Mucosa of gallbladder (tissue), 1 donor: ENCODE measurements at regions not wholly inside any gene's neighbourhood (a gene's known extent, or its start where the extent isn't known, plus 50 kb on each side); places are given as distances from the start of the nearest gene placed in this dataset.
A peak's percentile ranks its signal among the peaks of the same experiment; 100 is the strongest.
"Not testable (repeated sequence)": the region's sequence is repeated elsewhere in the genome, so short reads cannot be mapped to it uniquely, and the experiment has no call there.

ENCODE experiments used
- DNase-seq: peaks from one replicate; pipeline ENCODE4 v3.0.0-alpha.2; 2020; ENCODE audit warnings: low spot score
- donor health status: DM: no; HTN: no; CAD: no.

GRCh38 chr1:177425199-177425598, 254.4 kb downstream of the BRINP2 start:
- DNase-seq: no peak

DNA sequence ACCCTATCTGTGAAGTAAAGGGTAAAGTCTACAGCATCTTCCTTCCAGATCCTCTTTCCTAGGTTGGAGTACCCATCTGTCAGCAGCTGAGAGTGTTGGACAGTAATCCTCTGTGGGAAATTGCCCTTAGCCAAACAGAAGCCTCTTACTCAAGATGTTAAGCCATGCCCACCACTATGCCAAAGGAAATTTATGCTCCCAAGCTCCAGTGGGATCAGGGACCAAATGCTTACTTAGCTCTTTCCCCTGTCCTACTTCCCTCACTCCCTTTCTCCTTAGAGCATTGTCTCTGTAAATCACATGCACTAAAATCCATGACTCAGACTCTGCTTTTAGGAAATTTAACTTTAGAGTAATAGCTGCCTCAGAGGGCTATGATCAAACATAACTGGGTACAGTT, 254.0 kb downstream of the BRINP2 start:
- DNase-seq: no peak

GRCh38 chr1:177423090-177423489, 252.3 kb downstream of the BRINP2 start:
- DNase-seq: no peak

DNA sequence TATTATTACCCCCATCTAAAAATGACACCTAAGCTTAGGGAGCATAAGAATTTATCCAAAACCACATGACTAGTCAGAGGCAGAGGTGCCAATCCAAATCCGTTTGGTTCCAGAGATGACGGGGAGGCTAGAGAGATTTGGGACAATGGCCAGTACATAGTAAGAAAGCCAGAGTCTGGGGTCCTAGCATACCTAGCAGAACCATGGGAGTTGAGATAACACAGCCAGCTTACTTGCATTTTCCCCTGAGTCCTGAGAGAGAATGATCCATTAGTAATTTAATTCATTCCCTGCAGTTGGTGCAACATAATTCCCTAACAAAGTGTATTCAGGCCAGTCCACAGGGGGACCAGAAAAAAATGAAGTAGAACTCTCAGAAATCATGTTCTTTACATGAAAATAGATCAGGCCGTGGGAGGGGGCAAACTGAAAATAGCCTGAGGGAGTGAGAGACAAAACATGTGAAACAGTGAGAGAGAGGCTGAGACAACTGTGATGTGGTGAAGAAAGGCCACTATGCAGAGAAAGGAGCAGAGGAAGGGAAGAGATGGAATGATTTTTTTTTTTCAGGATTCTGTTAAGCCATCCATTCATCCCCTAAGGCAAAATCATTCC, 243.3 kb downstream of the BRINP2 start:
- DNase-seq: no peak

GRCh38 chr1:177411381-177411780, 240.6 kb downstream of the BRINP2 start:
- DNase-seq: no peak

DNA sequence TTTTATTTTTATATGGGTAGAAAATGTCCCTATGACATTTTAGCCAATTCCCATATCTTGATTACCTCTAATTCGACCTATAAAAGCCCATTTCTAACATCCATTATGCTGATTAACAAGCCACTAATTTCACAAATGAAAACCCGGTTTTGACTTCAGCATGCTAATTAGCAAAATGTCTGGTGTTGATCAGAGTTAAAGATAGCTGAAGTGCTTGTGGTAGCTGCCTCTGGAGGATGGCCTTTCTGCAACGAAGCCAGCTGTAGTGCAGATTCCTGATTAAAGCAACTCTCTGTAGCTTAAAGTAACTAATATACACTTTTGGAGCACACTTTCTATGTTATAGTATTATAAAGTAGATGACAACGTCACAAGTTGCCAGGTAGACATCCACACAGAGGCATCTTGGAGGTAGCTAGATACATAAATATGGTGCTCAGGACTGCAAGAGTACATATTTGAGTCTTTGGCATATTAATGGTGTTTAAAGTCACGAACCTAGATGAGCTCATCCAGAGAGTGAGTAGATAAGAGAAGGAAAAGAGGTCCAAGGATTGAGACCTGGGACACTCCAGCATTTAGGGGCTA, 239.5 kb downstream of the BRINP2 start:
- DNase-seq: no peak

DNA sequence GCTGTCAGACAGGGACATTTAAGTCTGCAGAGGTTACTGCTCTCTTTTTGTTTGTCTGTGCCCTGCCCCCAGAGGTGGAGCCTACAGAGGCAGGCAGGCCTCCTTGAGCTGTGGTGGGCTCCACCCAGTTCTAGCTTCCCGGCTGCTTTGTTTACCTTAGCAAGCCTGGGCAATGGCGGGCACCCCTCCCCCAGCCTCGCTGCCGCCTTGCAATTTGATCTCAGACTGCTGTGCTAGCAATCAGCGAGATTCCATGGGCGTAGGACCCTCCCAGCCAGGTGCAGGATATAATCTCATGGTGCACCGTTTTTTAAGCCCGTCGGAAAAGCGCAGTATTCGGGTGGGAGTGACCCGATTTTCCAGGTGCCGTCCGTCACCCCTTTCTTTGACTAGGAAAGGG, 235.6 kb downstream of the BRINP2 start:
- not testable (repeated sequence) for DNase-seq

- DNase-seq: no peak
These were observed 221.6 kb downstream of the BRINP2 start for GRCh38 chr1:177392336-177392735.

DNA sequence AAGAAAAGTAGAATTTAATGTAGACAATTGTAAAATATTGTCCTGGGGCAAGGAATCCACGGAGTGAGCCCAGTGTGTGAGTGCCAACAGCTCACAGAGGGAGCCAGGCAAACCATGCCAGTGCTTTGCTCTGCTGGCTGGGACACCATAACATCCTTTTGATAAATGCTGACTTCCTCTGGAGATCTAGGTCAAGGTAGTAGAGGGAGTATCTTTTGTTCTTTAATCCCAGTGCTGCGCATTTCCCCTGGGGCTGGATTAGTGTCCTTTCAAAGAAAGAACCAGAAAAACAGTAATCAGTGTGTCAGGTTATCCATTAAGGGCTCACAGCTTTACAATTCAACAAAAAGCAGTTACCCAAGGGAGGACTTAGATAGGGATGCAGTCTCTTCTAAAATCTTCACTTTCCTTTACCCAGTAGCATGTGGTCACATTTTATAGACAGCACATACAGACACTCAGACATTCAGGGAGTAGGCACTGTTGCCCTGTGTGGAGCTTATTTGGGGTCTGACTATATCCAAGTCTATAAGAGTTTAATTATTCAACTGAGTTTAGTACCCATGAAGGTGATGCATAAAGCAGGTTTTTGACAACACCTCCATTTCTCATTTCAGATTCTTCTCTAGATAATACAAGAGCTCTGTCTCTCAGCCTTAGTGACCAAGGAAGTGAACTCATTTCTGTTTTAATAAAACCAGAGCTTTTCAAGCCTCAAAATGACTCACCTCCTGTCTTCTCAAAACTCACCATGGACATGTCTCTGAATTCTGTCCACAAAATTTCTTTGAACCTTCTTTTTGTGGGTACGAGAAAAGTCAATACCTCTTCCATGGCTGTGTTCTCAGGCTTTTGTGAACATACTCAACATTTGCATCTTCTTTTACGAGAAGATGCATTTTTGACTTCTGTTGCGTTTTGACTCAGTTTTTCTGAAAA, 215.3 kb downstream of the BRINP2 start:
- DNase-seq: no peak

DNA sequence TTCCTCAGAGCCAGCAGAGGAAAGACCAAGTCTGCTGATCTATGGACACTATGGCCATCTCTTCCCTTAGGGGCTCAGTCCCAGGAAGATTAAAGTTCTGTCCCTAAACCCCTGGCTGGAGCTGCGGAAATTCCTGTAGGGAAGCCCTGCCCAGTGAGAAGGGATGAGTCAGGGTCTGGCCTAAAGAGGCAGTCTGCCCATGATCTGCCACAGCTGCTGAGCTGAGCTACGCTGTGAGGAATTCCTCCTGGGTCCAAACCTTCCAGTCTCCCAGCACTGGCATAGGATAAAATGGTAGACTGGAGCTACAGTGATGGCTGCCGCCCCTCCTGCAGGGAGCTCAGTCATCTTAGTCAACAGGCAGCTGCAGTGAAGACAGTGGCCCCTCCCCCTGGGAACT, 213.7 kb downstream of the BRINP2 start:
- DNase-seq: no peak

GRCh38 chr1:177383715-177384114, 213.0 kb downstream of the BRINP2 start:
- DNase-seq: no peak

DNA sequence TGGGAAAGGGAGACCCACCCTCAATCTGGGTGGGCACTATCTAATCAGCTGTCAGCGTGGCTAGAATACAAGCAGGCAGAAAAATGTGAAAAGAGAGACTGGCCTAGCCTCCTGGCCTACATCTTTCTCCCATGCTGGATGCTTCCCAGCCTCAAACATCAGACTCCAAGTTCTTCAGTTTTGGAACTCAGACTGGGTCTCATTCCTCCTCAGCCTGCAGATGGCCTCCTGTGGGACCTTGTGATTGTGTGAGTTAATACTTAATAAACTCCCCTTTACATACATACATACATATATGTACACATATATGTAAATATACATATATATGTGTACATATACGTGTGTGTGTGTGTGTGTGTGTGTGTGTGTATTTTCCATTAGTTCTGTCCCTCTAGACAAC, 207.1 kb downstream of the BRINP2 start:
- no peak for DNase-seq

- DNase-seq: no peak
These were observed 197.5 kb downstream of the BRINP2 start for GRCh38 chr1:177368255-177368654.

- no peak for DNase-seq
These were observed 195.3 kb downstream of the BRINP2 start for GRCh38 chr1:177366091-177366490.

DNA sequence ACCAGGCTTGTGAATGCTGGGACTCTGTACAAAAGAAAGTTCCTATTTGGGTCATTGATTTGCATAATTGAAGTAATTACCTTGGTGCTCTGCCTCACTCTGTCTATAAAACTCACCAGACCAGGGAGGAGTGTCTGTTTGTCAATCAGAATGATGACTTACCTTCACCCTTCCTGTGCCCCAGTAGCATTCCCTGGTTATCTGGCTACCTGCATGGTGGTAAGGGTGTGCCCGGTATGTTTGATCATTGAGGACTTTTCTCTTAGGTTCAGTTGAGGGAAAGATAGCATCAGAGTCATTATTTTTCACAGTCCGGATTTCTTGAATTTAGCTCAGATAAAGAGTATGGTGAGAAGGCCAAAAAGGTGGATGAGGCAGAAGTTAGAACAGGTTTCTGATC, 190.0 kb downstream of the BRINP2 start:
- DNase-seq: no peak

DNA sequence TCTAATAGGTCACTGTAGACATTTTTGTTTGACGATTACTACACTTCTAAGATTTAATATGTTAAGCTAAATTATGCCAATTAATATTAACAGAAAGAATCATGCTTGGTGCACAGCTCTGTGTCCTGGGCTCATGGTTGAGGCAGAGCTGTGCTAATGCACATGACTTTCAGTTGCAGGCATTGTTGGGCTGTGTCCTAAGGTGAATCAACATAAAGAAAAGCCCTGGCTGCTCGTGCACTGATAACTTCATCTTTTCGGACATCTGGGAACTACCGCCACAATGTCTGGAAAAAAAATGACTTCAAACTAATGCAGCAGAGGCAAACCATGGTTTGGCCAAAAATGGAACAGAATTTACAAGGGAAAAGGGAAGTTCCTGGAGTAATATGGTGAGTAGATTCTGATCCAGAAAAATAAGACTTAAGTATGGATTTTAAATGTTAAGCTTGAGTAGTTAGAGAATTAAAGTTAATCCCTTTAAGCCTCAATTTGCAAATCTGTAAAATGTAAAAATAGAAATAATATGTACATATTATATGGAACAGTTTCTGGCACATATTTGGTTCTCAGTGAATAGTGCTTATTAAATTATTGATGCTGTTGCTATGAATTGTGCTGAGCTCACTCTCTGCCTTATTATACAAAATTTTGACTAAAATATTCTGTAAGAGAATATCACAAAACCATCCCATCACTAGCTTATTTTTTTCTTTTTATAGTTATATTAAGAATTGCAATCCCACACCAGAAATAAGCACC, 186.1 kb downstream of the BRINP2 start:
- DNase-seq: no peak

GRCh38 chr1:177355575-177355974, 184.8 kb downstream of the BRINP2 start:
- DNase-seq: peak; percentile 21

DNA sequence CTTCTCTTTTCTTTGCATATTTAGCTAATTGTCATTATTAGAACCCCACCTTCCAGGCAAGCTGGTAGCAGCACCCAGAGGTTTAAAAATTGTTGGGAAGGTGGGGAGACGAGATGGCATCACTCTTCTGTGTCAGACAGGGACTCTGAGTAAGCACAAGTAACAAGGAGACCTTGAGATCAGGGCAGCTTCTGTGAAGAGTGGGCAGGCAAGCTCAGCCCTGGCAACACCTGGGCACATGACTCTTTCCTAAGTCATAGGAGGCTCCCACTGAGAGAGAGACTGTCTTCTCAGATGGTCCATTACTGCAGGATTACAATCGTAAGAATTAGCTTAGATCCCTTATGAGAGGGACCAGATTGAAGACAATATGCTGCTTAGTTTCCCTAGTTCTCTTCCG, 183.5 kb downstream of the BRINP2 start:
- DNase-seq: no peak

GRCh38 chr1:177351361-177352108, 180.8 kb downstream of the BRINP2 start:
- peak; percentile 16 for DNase-seq

- peak; percentile 72 for DNase-seq
These were observed 176.1 kb downstream of the BRINP2 start for GRCh38 chr1:177346790-177347359.

DNA sequence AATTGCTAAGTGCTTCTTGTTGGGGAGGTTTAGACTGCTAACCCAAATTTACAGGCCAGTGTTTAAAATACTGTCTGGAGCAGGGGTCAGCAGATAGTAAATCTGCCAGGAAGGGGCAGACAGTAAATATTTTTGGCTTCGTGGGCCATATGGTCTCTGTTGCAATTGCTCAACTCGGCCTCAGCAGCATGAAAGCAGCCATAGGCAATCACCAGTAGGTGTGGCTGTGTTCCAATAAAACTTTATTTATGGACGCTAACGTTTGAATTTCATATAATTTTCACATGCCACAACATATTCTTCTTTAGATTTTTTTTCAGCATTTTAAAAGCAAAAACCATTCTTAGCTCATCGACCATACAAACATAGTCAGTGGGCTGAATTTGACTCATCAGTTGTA, 172.7 kb downstream of the BRINP2 start:
- DNase-seq: no peak
